HG02885 (cell line): ENCODE measurements at regions not wholly inside any gene's neighbourhood (a gene's known extent, or its start where the extent isn't known, plus 50 kb on each side); places are given as distances from the start of the nearest gene placed in this dataset.
"Not testable (repeated sequence)": the region's sequence is repeated elsewhere in the genome, so short reads cannot be mapped to it uniquely, and the experiment has no call there.

ENCODE experiments used
- ATAC-seq: cut with Tn5 transposase; IDR thresholded peaks from one replicate; pipeline ENCODE4 v1.9.1; 2021; ENCODE audit warnings: mild to moderate bottlenecking; ENCODE audit not compliant: unreplicated experiment, poor library complexity

DNA sequence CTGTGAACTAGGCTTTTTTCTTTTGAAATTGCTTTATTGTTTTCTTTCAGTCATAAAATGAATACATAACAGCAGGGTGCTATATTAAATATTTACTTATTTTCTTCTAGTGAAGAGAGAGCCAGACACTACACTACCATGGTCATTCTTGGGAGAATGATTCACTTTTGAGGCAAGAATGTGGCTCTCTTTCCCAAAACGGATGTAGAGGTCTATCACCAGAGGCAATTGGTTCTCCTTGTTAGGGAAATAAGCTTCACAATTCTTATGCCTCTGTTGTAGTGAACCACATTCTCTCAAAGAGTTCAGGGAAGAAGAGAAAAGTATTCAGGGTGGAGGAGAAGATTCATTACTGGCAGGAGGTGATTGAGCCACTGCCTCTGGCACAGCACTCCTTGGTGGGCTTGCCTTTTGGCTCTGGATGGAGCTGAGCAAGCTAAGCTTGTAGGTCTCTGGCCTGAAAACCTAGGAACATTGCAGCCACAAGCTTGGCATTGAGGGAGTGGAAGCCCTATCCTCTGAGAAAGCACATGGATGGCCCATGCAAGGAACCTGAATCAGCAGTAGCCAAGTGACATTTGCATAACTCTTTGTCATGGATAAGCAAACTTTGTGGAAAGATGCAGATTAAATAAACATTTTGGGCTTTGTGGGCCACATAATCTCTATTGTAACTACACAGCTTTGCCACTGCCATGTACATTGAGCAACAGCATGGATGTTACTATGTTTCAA is 179.0 kb upstream of the TNC start:
- ATAC-seq: no peak

DNA sequence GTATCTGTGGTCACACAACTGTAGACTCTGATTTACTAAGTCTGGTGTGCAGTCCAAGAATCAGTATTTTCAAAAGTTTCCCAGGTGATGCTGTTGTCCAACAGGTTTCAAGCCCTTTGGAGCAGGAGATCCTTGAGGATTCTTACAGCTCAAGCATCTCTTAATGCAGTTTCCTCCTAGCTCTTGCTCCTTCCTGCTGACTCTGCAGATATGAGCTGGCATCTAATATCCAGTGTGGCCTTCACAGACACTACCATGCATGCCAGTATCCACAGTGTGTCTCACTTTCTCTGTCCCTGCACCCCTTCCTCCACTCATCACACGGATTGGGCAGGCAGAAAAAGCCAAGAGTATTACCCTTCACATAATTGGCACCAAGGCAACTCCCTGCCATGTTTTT is 182.2 kb upstream of the TNC start:
- ATAC-seq: no peak

DNA sequence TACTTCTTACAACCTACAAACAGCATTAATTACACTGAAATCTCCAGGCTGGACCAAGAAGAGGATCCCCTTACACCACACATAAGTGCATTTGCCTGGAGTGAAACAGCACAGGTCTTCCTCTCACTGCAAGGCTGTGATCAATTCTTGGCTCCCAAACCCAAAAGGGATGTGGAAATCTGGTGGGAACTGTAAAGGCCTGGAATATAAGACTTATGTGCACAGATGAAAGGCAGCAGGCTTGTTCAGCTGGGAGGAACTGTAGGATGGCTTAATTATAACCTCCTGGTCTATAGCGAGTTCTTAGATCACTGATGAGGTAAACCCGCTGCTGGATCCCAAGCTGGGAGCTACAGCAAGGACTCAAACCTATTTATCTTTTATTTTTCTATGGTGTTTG is 182.9 kb upstream of the TNC start:
- no peak for ATAC-seq

DNA sequence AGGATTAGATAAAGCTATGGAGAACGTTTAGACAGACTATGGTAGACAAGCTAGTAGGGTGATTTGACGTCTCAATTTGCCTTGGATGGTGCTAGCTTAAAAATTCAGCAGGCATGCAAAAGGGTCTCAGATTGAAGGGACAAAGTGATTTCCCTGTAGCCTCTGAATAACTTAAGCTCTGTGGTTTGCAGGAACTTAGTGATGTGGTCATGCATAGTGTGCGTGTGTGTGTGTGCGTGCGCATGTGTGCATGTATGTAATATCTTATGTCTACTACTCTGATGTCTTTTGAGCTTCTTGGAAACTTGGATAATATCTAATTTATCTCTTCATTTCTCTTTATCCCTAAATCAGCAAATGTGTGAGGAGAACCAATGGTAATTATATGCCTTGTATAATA is 183.6 kb upstream of the TNC start:
- ATAC-seq: no peak

DNA sequence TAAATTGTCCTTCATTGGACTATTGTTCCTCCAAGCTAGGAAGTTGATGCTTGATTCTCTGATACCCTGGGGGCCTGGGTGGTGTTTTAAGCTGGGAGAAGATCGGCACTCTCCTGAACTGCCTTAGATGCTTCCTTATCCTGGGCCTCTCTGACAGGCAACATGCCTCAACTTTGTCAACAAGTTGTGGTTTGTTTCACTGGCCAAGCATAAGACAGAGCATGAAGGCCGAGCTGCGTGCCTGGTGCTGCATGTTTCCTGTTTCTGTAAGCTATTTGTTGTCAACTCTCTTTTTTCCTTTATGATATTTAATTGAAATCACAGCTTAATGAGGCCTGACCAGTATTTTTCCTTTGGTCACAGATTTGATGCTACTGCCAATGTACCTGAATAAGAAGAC is 187.6 kb upstream of the TNC start:
- no peak for ATAC-seq

DNA sequence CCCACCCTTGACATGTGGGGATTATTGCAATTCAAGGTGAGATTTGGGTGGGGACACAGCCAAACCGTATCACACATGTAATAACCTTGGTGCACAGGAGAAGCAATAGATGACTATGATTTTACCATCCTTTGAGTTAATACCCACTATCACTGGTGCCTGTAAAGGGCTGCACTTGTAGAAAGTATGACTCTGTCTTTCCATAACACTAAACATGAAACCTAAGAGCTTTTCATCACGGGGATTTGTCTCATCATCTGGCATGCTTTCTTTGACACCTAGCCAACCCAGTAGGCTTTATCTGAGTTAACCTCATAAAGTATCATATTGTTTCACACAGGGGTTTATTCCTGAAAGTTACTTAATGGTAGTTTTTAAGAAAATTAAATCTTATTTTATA is 188.9 kb upstream of the TNC start:
- no peak for ATAC-seq

DNA sequence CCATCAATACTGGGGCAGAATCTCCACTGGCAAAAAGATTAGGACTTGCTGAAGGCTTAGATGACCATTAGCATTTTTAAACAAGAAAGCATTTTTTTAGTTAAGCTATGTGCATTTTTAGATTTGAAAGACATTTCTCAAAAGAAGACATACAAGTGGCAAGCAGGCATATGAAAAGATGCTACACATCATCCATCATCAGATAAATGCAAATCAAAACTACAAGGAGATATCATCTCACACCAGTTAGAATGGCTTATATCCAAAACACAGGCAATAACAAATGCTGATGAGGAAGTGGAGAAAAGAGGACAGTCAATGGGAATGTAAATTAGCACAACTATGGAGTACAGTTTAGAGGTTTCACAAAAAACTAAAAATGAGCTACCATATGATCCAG is 195.6 kb upstream of the TNC start:
- no peak for ATAC-seq

DNA sequence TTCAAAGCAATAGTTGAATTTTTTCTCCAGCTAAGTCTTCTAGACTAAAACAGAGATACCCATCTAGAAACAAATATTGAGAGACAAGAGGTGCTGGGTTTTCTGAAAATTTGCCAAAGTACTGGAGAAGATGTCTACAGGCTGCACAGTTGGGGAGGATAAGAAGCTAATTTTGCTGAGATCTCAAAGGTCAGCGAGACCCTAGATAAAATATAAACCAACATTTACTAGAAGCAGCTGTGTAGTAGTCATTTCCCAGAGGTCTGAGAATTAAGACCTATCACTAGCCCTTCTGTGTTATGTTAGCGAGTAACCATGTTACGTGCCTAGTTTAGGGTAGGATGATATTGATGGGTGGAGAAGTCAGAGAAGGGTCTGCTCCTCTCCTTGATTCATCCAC is 208.5 kb upstream of the TNC start:
- no peak for ATAC-seq

DNA sequence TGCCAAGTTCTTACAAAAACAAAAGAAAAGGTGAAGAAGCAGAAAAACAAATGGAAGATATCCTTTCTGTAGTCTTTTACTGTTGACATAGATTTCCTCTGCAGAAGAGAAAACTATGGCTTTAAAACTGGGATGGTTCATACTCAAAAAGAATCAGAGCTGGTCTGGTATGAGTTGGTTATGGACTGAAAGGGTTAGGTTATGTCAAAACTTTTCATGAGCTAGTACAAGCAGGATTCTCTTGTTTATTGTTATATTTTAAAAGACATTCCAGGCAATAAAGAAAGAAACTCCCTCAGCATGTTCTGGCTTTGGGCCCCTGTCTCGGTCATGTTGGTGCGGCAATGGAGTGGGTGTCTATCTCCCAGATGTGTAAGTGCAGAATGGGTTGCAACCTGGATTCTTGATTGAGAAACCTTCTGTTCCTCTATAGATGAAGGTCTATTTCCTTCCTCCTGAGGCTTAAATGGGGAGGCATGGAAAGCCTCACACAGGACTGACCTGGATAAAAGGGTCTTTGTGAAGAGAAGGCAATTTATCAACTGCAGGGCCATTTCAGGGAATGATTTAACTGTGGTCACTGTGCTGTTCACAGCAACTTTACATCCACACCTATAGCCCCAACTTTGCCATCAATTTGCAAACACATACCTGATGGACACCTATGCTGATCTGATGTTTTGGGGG is 209.6 kb upstream of the TNC start:
- no peak for ATAC-seq

DNA sequence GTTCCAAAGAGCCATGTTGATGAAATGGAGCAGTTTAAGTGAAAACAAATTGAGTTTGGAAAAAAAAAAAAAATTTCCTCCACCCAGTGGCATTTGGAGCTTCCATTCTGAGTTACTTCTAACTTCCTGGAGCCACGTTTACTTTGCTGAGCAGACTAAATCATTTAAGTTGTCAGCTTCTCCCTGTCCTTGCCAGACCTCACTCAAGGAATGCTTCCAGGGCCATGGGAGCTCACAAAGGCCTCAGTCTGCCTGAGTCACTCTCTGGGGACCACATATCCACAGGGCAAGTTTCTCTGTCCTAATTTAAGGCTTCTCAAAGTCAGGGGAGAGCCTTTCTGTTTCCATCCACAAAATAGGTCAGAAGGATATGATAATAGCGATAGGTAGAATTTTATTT is 210.3 kb upstream of the TNC start:
- ATAC-seq: no peak

DNA sequence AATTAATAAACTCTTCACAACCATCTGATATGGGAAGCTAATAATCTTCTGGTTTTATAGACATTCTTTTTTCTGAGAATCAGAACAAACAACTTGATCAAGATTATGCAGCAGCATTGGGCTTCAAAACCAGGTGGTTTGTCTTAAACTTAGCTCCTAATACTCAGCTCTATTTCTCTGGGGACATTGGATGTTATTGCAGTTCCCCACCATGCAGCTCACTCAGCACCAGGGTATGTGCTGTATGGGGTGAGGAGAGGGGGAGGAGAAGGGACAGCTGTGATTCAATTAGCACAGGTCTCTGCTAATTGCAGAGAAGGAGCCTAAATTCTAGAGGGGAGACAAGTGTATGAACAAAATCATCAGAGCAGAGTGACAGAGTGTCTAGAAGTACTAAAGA is 210.7 kb upstream of the TNC start:
- ATAC-seq: no peak

DNA sequence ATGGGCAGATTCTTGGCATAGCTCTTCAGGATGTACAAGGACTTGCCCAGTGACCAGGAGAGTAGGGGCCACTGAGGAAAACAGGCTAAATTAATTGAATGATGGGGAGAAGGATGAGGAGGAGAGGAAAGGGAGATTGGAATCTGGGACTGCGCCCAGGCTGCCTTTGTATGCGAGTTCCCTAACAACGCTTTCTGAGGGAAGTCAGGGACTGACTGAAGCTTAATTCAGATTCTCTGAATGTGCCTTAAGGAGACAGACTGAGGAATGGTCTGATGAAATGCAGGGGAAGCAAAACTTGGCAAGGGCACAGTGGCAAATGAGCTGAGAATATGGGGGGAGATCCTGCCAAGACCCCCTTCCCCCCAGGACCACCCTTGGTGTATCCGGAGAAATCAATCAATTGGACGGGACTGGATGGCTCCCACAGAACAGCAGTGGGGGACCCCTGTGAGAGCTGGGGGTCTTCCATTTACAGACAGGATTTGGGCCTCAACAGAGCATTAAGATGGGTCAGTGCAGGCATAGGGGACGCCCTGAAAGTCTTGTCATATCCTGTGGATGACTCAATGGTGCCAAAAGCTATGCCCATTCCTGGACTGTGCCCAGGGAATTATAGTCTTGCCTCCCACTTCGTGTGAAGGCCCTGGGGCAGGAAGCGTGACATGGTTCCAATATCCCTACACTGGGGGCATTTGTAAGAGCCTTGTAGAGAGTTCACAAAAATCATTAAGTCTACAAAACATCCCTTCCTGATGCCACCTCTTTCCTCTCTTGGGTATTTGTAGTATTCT is 215.5 kb upstream of the TNC start:
- no peak for ATAC-seq

DNA sequence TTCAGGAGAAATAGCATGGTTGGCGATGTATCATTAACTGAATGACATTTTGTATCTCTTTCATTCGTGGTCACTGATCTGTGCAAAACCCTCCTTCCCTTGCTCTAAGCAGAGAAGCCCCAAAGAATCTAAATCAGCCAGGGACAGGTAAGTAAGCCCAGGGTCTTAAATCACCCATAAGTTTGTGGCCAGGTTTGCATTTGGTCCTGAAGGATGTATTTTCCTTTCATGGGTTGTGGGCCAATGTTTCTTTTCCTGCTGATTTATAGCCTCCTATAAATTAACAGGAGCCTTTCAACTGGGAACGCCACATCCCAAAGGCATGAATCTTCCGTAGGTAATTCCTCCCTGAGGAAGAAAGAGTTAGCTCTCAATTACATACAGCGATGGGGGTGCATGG is 217.5 kb upstream of the TNC start:
- ATAC-seq: no peak

DNA sequence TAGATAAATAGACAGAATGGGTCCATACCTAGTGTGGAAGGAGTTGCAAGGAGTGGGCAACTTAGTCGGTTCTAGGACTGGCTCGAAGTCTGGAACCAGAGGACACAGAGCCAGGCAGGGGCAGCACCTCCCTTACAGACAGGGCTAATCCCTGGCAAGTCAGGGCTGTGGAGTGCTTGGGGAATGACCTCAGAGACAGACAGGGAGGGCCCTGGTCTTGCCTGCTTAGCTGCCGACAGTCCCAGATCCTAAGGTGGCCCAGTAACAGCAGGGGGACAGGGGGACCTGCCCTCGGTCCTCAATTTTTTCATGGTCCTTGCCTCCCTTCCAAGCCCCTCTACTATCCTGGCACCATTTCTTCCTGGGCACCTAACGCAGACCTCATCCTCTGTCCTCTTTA is 222.4 kb upstream of the TNC start:
- ATAC-seq: no peak

DNA sequence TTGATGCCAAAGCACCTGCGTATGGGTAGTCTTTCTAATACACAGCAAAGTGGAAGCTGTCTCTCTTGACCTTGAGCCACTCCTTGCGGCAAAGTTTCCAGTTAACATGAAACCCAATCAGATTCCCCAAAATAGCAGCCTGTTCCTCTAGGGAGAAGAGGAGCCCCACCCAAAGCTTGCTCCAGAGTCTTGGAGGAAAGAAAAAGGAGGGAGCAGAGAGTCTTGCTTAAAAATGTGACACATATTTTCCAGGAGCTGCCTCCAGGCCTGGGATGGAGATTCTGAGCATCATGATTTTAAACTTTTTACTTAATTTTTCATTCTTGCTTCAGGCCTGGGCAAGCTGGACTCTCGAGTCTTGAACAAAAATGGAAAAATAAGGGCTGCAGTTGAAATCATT is 223.5 kb upstream of the TNC start:
- ATAC-seq: no peak

DNA sequence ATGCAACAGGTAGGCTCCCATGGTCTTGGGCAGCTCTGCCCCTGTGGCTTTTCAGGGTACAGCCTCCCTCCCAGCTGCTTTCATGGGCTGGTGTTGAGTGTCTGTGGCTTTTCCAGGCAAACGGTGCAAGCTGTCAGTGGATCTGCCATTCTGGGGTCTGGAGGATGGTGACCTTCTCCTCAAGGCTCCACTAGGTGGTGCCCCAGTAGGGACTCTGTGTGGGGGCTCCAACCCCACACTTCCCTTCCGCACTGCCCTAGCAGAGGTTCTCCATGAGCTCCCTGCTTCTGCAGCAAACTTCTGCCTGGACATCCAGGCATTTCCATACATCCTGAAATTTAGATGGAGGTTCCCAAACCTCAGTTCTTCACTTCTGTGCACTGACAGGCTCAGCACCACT is 229.8 kb upstream of the TNC start:
- not testable (repeated sequence) for ATAC-seq

DNA sequence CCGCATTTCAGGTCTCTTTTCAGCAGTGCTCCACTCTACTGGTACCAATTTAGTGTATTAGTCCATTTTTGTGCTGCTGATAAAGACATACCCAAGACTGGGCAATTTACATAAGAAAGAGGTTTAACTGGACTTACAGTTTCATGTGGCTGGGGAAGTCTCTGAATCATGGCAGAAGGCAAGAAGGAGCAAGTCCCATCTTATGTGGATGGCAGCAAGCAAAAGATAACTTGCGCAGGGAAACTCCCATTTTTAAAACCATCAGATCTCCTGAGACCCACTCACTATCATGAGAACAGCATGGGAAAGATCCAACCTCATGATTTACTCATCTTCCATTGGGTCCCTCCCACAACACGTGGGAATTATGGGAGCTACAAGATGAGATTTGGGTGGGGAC is 231.0 kb upstream of the TNC start:
- ATAC-seq: not testable (repeated sequence)

DNA sequence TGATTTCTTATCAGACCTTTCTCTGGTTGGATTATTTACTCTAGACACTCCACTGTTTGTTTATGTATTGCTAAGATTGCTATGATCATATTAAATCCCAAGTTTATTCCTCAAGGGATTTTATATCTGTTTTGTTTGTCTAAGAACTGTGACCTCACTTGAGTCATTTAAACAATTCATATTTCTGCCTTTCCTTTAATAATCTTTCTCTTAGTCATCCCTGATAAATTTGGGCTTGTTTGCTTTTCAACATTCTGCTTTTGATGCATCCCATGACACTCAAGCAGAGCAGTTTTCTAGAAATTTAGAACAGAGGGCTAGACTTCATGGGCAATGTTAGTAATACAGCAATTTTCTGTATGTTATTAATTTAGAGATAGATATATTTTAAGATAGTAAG is 231.6 kb upstream of the TNC start:
- ATAC-seq: no peak

DNA sequence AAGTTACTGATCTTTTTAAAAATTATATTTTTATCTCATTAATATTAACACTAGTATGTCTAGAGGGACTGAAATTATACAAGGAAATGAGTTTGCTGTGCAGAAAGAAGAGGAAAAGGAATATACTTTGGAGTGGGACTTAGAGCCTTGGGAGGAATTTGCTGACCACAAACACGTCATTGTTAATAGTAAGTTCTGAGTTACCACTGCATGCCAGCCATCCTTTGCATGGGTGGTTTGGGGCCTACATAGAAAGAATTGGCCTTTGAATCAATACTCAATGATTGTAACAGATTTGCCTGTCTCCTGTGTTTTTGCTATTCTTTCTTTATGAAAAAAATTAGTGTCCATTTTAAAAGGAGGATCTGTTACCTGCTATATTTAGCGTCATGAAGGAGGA is 232.6 kb upstream of the TNC start:
- no peak for ATAC-seq

DNA sequence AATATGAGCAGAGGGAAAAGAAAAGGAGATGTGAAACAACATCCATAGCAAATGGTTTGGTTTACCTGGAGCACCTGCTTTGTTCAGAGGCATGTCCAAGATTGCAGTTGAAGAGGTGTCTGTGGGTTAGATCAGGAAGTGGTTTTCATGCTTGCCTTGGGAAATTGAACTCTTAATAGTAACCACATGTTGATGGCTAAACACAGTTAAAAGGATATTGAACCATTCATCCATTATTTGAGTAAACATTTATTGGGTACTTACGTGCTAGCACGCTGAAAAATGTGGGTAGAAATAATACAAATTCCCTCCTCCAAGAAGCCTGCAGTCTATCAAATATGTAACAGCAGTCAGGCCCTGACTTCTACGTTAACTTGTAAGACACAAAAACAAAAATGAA is 235.7 kb upstream of the TNC start:
- ATAC-seq: no peak

DNA sequence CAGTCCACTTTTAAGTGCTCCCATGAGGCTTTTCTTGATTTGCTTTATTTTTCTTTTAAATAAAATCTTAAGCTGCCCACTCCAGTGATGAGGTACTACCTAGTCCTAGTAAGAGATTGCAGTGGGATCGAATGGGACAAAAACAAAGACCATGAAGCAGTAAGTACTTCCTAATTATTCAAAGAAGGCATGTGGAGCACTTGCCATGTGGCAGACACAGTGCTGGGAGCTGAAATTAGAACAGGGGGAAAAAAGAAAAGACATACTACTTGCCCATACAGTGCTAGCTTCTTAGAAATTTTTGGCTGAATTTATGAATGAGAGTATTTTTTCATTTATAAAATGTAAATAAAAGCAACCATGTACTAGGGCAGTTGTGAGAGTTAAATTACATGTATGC is 239.9 kb upstream of the TNC start:
- ATAC-seq: no peak
